ENCODE measurements at regions not wholly inside any gene's neighbourhood (a gene's known extent, or its start where the extent isn't known, plus 50 kb on each side); places are given as distances from the start of the nearest gene placed in this dataset.

- TF ChIP-seq, protein P1, sequence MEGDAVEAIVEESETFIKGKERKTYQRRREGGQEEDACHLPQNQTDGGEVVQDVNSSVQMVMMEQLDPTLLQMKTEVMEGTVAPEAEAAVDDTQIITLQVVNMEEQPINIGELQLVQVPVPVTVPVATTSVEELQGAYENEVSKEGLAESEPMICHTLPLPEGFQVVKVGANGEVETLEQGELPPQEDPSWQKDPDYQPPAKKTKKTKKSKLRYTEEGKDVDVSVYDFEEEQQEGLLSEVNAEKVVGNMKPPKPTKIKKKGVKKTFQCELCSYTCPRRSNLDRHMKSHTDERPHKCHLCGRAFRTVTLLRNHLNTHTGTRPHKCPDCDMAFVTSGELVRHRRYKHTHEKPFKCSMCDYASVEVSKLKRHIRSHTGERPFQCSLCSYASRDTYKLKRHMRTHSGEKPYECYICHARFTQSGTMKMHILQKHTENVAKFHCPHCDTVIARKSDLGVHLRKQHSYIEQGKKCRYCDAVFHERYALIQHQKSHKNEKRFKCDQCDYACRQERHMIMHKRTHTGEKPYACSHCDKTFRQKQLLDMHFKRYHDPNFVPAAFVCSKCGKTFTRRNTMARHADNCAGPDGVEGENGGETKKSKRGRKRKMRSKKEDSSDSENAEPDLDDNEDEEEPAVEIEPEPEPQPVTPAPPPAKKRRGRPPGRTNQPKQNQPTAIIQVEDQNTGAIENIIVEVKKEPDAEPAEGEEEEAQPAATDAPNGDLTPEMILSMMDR (IDR thresholded peaks at IDR 0.05; ENCODE audit: insufficient read depth, low read depth, low read length, missing control alignments) = no peak
- no peak for DNase-seq (ENCODE audit: low read depth)
- H3K4me3 ChIP-seq (ENCODE audit: low read depth, low read length) = no peak overlapping the region
Observed at GRCh38 chr2:226227341-226227740, 572.3 kb downstream of the IRS1 start.

GRCh38 chr2:226223704-226224103 lies 575.9 kb downstream of the IRS1 start:
- H3K4me3 ChIP-seq (ENCODE audit: low read depth, low read length) = no peak overlapping the region
- no peak for DNase-seq (ENCODE audit: low read depth)
- TF ChIP-seq, protein P1 (IDR thresholded peaks at IDR 0.05; ENCODE audit: insufficient read depth, low read depth, low read length, missing control alignments) = no peak

GRCh38 chr2:226220511-226220910 lies 579.1 kb downstream of the IRS1 start:
- TF ChIP-seq, protein P1 (IDR thresholded peaks at IDR 0.05; ENCODE audit: insufficient read depth, low read depth, low read length, missing control alignments) = no peak
- H3K4me3 ChIP-seq (ENCODE audit: low read depth, low read length) = no peak overlapping the region
- no peak for DNase-seq (ENCODE audit: low read depth)

GRCh38 chr2:226217191-226217590 lies 582.4 kb downstream of the IRS1 start:
- no peak for DNase-seq (ENCODE audit: low read depth)
- H3K4me3 ChIP-seq (ENCODE audit: low read depth, low read length) = no peak overlapping the region
- TF ChIP-seq, protein P1 (IDR thresholded peaks at IDR 0.05; ENCODE audit: insufficient read depth, low read depth, low read length, missing control alignments) = no peak

DNA sequence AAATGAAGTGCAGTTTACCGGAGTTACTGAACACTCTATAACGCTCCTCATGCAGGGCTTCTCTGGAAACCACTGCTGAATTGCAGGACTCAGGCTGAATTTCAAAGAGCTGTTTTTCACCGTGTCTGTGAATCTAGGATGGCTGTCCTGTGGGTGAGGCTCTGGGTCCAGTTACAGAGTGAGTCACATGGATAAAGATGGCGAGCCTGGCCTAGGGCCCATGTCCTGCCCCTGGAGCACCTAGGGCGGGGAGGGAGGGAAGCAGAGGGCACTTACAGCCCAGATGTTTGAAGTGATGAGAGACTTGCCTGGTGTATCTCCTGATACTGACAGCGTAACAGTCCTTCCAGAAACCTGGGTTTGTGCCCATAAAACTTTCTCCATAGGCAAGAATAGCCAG lies 583.0 kb downstream of the IRS1 start:
- TF ChIP-seq, protein P1 (IDR thresholded peaks at IDR 0.05; ENCODE audit: insufficient read depth, low read depth, low read length, missing control alignments) = no peak
- DNase-seq (ENCODE audit: low read depth) = no peak

DNA sequence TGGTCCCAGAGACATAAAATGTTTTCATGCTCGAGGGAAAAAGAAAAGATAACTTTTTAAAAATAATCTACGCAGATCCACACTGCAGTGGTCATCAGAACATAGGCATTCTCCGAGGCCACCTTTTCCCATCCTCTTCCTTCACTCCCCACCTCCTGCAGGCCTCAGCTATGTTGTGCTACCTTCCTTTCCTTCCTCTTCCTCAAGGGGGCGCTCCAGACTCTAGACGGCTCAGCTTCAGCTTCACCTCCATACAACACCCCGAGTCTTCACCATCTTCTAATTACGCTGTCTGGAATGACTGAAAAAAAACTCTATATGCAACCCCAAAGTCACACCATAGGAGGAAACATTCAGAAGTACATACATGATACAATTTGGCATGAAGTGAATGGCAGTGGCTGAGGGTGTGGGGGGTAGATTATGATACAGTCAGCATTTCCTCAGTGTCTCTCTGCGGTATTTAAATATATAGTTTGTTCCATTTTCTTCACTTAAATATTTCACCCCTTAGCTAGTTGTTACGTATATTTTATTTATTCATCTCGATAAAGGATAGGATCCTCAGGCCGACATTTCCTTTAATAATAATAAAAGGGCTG lies 583.6 kb downstream of the IRS1 start:
- TF ChIP-seq, protein P1 (IDR thresholded peaks at IDR 0.05; ENCODE audit: insufficient read depth, low read depth, low read length, missing control alignments) = peak; percentile 80
- peak; percentile 61 for DNase-seq (ENCODE audit: low read depth)
- no peak overlapping the region for H3K4me3 ChIP-seq (ENCODE audit: low read depth, low read length)

More for the DNA sequence above, 583.0 kb downstream of the IRS1 start:
- H3K4me3 ChIP-seq (ENCODE audit: low read depth, low read length) = no peak overlapping the region

GRCh38 chr2:226213717-226214116 lies 585.9 kb downstream of the IRS1 start:
- TF ChIP-seq, protein P1 (IDR thresholded peaks at IDR 0.05; ENCODE audit: insufficient read depth, low read depth, low read length, missing control alignments) = no peak
- DNase-seq (ENCODE audit: low read depth) = no peak
- no peak overlapping the region for H3K4me3 ChIP-seq (ENCODE audit: low read depth, low read length)
